ENCODE measurements at regions not wholly inside any gene's neighbourhood (a gene's known extent, or its start where the extent isn't known, plus 50 kb on each side); places are given as distances from the start of the nearest gene placed in this dataset.

- H3F3A ChIP-seq (ENCODE audit: low read length, unreplicated experiment): no peaks in the 10 kb centered on the region
- intact Hi-C loops (cut with micrococcal nuclease): no loop called here
- no peak overlapping the region for H2AFZ ChIP-seq (ENCODE audit: low read length)
- H3K9ac ChIP-seq (ENCODE audit: low read length): no peak overlapping the region
- TF ChIP-seq EZH2 (IDR thresholded peaks at IDR 0.05; ENCODE audit: low read length, unreplicated experiment) (no peak), EZH2phosphoT487 (IDR thresholded peaks at IDR 0.05; ENCODE audit: borderline replicate concordance, low read length) (no peak)
- BruUV-seq (replicated peaks): no TSS peak
- no peaks in the 10 kb centered on the region for H3K9me2 ChIP-seq (replicated peaks; ENCODE audit: low read length)
- 0 out of 2 replicates have a peak, but pooled peaks cover 3% of the 10 kb centered on the region for H3K27me3 ChIP-seq (ENCODE audit: low read length)
- H3K27ac ChIP-seq (ENCODE audit: low read length): no peak overlapping the region
- no peaks in the 10 kb centered on the region for H3K79me2 ChIP-seq (ENCODE audit: low read length)
- no peaks in the 10 kb centered on the region for H3K4me1 ChIP-seq (ENCODE audit: insufficient read depth, low read length)
- no peaks in the 10 kb centered on the region for H3K36me3 ChIP-seq (ENCODE audit: low read depth, low read length)
- no peak for ATAC-seq
- ChIA-PET POLR2A (ENCODE audit: unreplicated experiment) (no interaction called here), CTCF (no interaction called here)
- no peaks in the 10 kb centered on the region for H3K9me3 ChIP-seq (ENCODE audit: low read length)
- H3K4me2 ChIP-seq (ENCODE audit: low read length): no peak overlapping the region
- H3K4me3 ChIP-seq (ENCODE audit: low read length): no peak overlapping the region
- no peak for DNase-seq
- no peaks in the 10 kb centered on the region for H4K20me1 ChIP-seq (ENCODE audit: low read length)
Measured at GRCh38 chr7:136685501-136686173, 182.8 kb upstream of the CHRM2 start.

GRCh38 chr7:136677471-136678365, 190.7 kb upstream of the CHRM2 start:
- Histone ChIP-seq H3K27me3 (ENCODE audit: low read length) (no peaks in the 10 kb centered on the region), H3K9ac (ENCODE audit: low read length) (no peak overlapping the region), H3F3A (ENCODE audit: low read length, unreplicated experiment) (no peaks in the 10 kb centered on the region), H3K4me3 (ENCODE audit: low read length) (no peak overlapping the region; the same call in 1 of the 2 replicates), H3K4me2 (ENCODE audit: low read length) (peak overlapping the region; percentile 52), H3K4me1 (ENCODE audit: insufficient read depth, low read length) (peaks cover 15% of the 10 kb centered on the region), H4K20me1 (ENCODE audit: low read length) (no peaks in the 10 kb centered on the region), H2AFZ (ENCODE audit: low read length) (peak overlapping the region; percentile 29; the same call in 1 of the 2 replicates), H3K9me2 (replicated peaks; ENCODE audit: low read length) (no peaks in the 10 kb centered on the region), H3K36me3 (ENCODE audit: low read depth, low read length) (no peaks in the 10 kb centered on the region), H3K27ac (ENCODE audit: low read length) (peak overlapping the region; percentile 47), H3K79me2 (ENCODE audit: low read length) (no peaks in the 10 kb centered on the region), H3K9me3 (ENCODE audit: low read length) (no peaks in the 10 kb centered on the region)
- no TSS peak for BruUV-seq (replicated peaks)
- intact Hi-C loops (cut with micrococcal nuclease): no loop called here
- DNase-seq (peak; percentile 69), ATAC-seq (no peak)
- POLR2A ChIA-PET (ENCODE audit: unreplicated experiment): no interaction called here
- TF ChIP-seq EZH2phosphoT487 (IDR thresholded peaks at IDR 0.05; ENCODE audit: borderline replicate concordance, low read length): no peak
- TF ChIP-seq CTCF (conservative IDR thresholded peaks at IDR 0.05; ENCODE audit: low read depth, low read length): no peak
- no peak for TF ChIP-seq EZH2 (IDR thresholded peaks at IDR 0.05; ENCODE audit: low read length, unreplicated experiment)
- CTCF ChIA-PET: no interaction called here

GRCh38 chr7:136667584-136667983, 200.9 kb upstream of the CHRM2 start:
- Histone ChIP-seq H4K20me1 (ENCODE audit: low read length) (no peaks in the 10 kb centered on the region), H3K79me2 (ENCODE audit: low read length) (no peaks in the 10 kb centered on the region), H3K27me3 (ENCODE audit: low read length) (0 out of 2 replicates have a peak, but pooled peaks cover 5% of the 10 kb centered on the region), H3K36me3 (ENCODE audit: low read depth, low read length) (no peaks in the 10 kb centered on the region), H3F3A (ENCODE audit: low read length, unreplicated experiment) (no peaks in the 10 kb centered on the region), H3K9me3 (ENCODE audit: low read length) (no peaks in the 10 kb centered on the region), H3K27ac (ENCODE audit: low read length) (no peak overlapping the region), H3K4me2 (ENCODE audit: low read length) (no peak overlapping the region), H3K9me2 (replicated peaks; ENCODE audit: low read length) (no peaks in the 10 kb centered on the region), H2AFZ (ENCODE audit: low read length) (no peak overlapping the region), H3K4me3 (ENCODE audit: low read length) (no peak overlapping the region), H3K4me1 (ENCODE audit: insufficient read depth, low read length) (no peaks in the 10 kb centered on the region), H3K9ac (ENCODE audit: low read length) (no peak overlapping the region)
- DNase-seq (no peak), ATAC-seq (no peak)
- ChIA-PET CTCF (no interaction called here), POLR2A (ENCODE audit: unreplicated experiment) (no interaction called here)
- intact Hi-C loops (cut with micrococcal nuclease): no loop called here
- no peak for TF ChIP-seq EZH2phosphoT487 (IDR thresholded peaks at IDR 0.05; ENCODE audit: borderline replicate concordance, low read length)
- TF ChIP-seq EZH2 (IDR thresholded peaks at IDR 0.05; ENCODE audit: low read length, unreplicated experiment): no peak
- TF ChIP-seq CTCF (conservative IDR thresholded peaks at IDR 0.05; ENCODE audit: low read depth, low read length): no peak
- BruUV-seq (replicated peaks): no TSS peak
